SK-N-MC (cell line): ENCODE measurements at regions not wholly inside any gene's neighbourhood (a gene's known extent, or its start where the extent isn't known, plus 50 kb on each side); places are given as distances from the start of the nearest gene placed in this dataset.

Experiments
- EZH2 ChIP-seq: fragments of 200-600 bp; sonication (generic); IDR thresholded peaks from one replicate; pipeline ENCODE4 v1.6.1; 2017; ENCODE audit warnings: antibody characterized with exemption
- FOXP2 ChIP-seq: optimal IDR thresholded peaks from 2 replicates; pipeline ENCODE3; 2011; ENCODE audit warnings: mild to moderate bottlenecking, moderate library complexity; ENCODE audit not compliant: insufficient read depth; ENCODE audit errors: extremely low read length, control extremely low read depth
- POLR2AphosphoS5 ChIP-seq: IDR thresholded peaks from 2 replicates; pipeline ENCODE4 v1.6.1; 2012; ENCODE audit warnings: mild to moderate bottlenecking, low read depth, low read length, borderline replicate concordance

DNA sequence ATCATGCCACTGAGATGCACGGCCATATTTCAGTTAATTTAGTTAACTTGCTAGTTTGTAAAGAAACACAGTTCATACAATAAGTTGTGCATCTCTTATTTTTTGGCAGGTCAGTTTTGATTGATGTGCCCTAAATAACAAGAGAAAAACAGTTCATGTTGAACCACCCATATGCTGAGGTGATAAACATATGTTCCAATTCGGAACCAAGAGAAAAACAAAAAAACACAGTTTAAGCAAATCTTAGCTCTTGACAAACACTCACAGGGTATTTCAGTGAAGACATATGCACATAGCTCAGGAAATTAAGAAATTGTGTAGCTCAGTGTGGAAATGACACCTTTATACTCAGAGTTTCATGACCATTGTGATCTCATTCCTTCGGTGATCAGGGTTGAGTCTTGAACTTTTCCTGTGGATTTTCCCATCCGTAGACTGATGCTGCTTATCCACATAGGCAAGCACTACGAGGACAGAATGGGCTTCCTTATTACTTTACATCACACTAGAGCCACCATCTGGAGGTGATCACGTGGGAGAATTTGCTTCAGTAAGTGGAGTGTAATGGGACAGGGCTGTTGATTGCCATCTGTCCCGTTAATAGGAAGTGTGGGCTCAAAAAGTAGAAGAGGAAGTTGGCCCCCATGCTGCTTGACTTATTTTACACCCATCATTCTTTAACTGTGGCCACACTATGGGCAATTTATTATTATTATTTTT lies 773.0 kb downstream of the MTRR start:
- no peak for TF ChIP-seq POLR2AphosphoS5
- TF ChIP-seq EZH2, result no peak
- no peak for TF ChIP-seq FOXP2
